Karpas-422 (cell line): ENCODE measurements at regions not wholly inside any gene's neighbourhood (a gene's known extent, or its start where the extent isn't known, plus 50 kb on each side); places are given as distances from the start of the nearest gene placed in this dataset.

Source experiments
- DNase-seq: peaks from one replicate; pipeline ENCODE4 v3.0.0-alpha.2; 2015
- H2AFZ ChIP-seq: fragments of 200-600 bp; sonication (generic); 2 replicates; pipeline ENCODE4 v1.6.1; 2014; ENCODE audit warnings: antibody characterized with exemption, low read length, mixed read lengths
- H3K27ac ChIP-seq: fragments of 200-600 bp; sonication (generic); 2 replicates; pipeline ENCODE4 v1.5.1; 2014; ENCODE audit warnings: mild to moderate bottlenecking, low read length, moderate library complexity
- H3K27me3 ChIP-seq: fragments of 200-600 bp; sonication (generic); 2 replicates; pipeline ENCODE4 v1.6.1; 2014; ENCODE audit warnings: low read length, mixed read lengths
- H3K36me3 ChIP-seq: fragments of 200-600 bp; sonication (generic); 2 replicates; pipeline ENCODE4 v1.6.1; 2014; ENCODE audit warnings: low read length, mixed read lengths; ENCODE audit not compliant: insufficient read depth
- H3K4me1 ChIP-seq: fragments of 200-600 bp; sonication (generic); 2 replicates; pipeline ENCODE4 v1.6.1; 2014; ENCODE audit warnings: mild to moderate bottlenecking, low read length, mixed read lengths
- H3K4me2 ChIP-seq: fragments of 200-600 bp; sonication (generic); 2 replicates; pipeline ENCODE4 v1.6.1; 2014; ENCODE audit warnings: low read length, low read depth, mild to moderate bottlenecking; ENCODE audit not compliant: poor library complexity, severe bottlenecking
- H3K4me3 ChIP-seq: fragments of 200-600 bp; sonication (generic); 2 replicates; pipeline ENCODE4 v1.5.1; 2014; ENCODE audit warnings: mild to moderate bottlenecking, antibody characterized with exemption, low read length, mixed read lengths
- H3K79me2 ChIP-seq: fragments of 200-600 bp; sonication (generic); 2 replicates; pipeline ENCODE4 v1.6.1; 2014; ENCODE audit warnings: mild to moderate bottlenecking, low read length, mixed read lengths
- H3K9ac ChIP-seq: fragments of 200-600 bp; sonication (generic); 2 replicates; pipeline ENCODE4 v1.6.0; 2014; ENCODE audit warnings: low read length
- H3K9me2 ChIP-seq: fragments of 200-600 bp; sonication (generic), shearing (Covaris generic); replicated peaks from 2 replicates; pipeline ENCODE4 v1.6.0; 2014; ENCODE audit warnings: mild to moderate bottlenecking, low read length, moderate library complexity; ENCODE audit not compliant: insufficient read depth
- H3K9me3 ChIP-seq: fragments of 300-700, 200-600 bp; sonication (generic); 2 replicates; pipeline ENCODE4 v1.6.1; 2014; ENCODE audit warnings: low read length, mixed read lengths
- H4K20me1 ChIP-seq: fragments of 200-600 bp; sonication (generic); 2 replicates; pipeline ENCODE4 v1.6.1; 2014; ENCODE audit warnings: mild to moderate bottlenecking, antibody characterized with exemption, low read length, low read depth; ENCODE audit not compliant: insufficient read depth

DNA sequence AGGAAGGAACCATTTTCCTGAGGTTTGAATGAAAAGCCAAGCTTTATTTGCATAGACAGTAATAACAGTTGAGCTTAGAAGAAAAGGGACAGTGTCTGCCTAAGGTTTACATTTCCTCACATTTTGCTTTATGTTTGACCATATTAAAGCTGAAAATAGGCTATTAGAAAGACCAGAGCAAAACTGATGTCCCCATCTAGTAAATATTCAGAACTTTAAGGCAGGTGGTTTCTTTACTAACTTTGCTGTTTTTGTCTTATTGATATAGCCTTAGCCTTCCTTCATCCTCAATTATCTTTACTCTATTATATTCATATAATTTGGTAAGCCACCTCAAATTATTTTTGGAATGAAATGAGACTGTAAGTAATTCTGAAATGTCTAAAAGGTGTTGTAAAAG lies 53.6 kb upstream of the LAPTM5 start:
- Histone ChIP-seq H3K4me1 (peaks cover 42% of the 10 kb centered on the region), H3K27ac (no peak overlapping the region), H3K9me3 (no peaks in the 10 kb centered on the region), H3K9ac (no peak overlapping the region), H3K4me2 (no peak overlapping the region), H4K20me1 (peaks cover 3% of the 10 kb centered on the region; the same call in 1 of the 2 replicates), H3K4me3 (no peak overlapping the region), H3K9me2 (no peaks in the 10 kb centered on the region), H2AFZ (no peak overlapping the region), H3K27me3 (0 out of 2 replicates have a peak, but pooled peaks cover 2% of the 10 kb centered on the region), H3K79me2 (no peaks in the 10 kb centered on the region), H3K36me3 (no peaks in the 10 kb centered on the region)
- no peak for DNase-seq

DNA sequence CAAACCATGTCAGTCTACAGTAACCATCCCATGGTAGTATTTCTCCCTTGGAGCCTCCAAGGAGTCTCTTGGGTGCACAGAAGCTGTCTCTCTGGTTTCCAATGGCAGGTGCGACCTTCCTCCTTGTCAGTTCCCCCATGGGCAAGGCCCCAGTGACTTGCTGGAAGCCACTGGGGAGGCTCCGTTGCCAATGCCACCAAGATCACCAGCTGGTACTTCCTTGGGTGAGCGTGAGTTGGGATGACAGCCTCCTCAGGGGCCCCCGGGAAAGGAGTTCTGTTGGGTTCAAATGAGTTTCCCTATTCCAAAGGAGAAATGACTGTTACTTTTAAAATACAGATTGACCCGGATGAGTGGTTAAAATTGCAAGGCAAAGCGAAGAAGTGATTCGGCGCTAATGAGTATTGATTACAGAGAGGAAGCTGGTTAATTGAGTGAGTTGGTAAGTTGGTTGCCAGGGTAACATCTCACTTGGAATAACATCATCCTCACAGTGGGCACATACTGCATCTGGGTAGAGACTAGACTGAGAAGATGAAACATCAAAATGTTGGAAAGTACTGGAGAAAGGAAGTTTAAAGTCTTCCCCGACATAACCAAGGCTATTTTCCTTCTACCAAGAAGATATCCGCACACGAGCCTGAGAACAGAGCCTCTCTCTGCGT lies 53.0 kb upstream of the LAPTM5 start:
- H3K4me1 ChIP-seq, result peaks cover 45% of the 10 kb centered on the region
- no peak overlapping the region for H3K4me2 ChIP-seq
- peaks cover 3% of the 10 kb centered on the region; the same call in 1 of the 2 replicates for H4K20me1 ChIP-seq
- no peaks in the 10 kb centered on the region for H3K36me3 ChIP-seq
- no peak overlapping the region for H2AFZ ChIP-seq
- no peak overlapping the region for H3K27ac ChIP-seq
- no peak for DNase-seq
- no peak overlapping the region for H3K4me3 ChIP-seq
- H3K9ac ChIP-seq, result no peak overlapping the region
- no peaks in the 10 kb centered on the region for H3K79me2 ChIP-seq
- no peaks in the 10 kb centered on the region for H3K9me2 ChIP-seq
- 0 out of 2 replicates have a peak, but pooled peaks cover 2% of the 10 kb centered on the region for H3K27me3 ChIP-seq
- no peaks in the 10 kb centered on the region for H3K9me3 ChIP-seq

DNA sequence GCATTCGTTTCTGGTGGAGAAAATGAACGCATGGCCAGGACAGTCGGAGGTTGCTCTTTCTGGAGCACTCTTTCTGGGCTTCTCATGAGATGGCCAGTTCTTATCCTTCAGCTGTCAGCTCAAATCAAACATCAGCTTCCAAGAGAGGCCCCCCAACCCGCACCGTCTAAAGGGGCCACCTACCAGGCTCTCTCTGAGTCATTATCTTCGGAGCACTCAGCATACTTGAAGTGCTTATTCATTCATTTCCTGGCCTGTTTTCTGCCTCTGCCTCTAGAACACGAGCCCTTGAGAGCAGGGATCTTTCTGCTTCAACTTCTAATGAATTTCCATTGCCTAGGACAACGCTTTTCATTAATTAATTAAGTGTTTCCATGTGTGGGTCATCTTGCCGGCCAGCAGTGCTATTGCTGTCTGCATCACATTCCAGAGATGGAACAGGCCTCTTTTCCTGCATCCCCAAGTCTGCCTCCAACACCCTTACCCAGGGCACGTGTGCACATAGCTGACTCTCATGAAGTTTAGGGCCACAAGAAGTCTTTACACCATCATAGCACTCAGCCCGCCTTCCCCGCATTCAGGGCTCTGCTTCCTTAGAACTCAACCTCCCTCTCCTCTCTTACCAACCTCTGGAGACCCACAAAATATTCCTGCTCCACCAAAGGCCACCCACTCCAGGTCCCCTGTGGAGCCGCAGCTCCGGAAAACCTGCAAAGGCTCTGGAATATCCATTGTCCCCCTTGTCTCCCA lies 52.1 kb upstream of the LAPTM5 start:
- peaks cover 45% of the 10 kb centered on the region for H3K4me1 ChIP-seq
- DNase-seq, result no peak
- H4K20me1 ChIP-seq, result peaks cover 3% of the 10 kb centered on the region; the same call in 1 of the 2 replicates
- 0 out of 2 replicates have a peak, but pooled peaks cover 2% of the 10 kb centered on the region for H3K27me3 ChIP-seq
- H3K4me2 ChIP-seq, result no peak overlapping the region
- no peaks in the 10 kb centered on the region for H3K9me2 ChIP-seq
- H3K4me3 ChIP-seq, result no peak overlapping the region
- H3K36me3 ChIP-seq, result no peaks in the 10 kb centered on the region
- no peak overlapping the region for H2AFZ ChIP-seq
- no peak overlapping the region for H3K27ac ChIP-seq
- H3K79me2 ChIP-seq, result no peaks in the 10 kb centered on the region
- no peak overlapping the region for H3K9ac ChIP-seq
- H3K9me3 ChIP-seq, result no peaks in the 10 kb centered on the region

DNA sequence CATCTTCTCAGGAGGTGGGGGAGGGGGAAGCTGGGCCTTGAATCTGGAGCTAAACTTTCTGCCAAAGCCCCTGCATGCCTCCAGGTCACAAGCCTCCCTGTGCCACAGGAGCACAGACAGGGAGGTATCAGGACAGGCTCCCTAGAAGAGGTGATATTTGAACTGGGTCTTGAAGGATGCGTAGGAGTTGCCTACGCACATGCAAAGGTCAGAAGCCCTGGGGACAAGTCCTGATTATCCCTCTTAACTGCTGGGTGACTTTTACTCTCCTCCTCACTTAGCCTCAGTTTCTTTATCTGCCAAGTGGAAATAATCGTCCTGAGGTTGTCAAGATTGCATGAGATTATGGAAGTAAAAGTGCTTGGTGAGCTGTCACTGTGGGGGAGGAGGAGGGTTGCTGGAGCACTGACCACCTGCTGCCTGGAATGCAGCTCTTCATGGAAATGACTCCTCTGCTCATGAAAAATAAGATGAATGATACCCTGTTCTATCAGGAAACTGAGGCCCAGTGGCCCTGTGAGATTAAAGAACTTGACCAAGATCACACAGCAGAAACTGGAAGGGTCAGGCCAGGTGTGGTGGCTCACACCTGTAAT lies 50.6 kb upstream of the LAPTM5 start:
- Histone ChIP-seq H3K27ac (no peak overlapping the region), H3K4me3 (no peak overlapping the region), H3K9ac (no peak overlapping the region), H2AFZ (no peak overlapping the region), H3K9me2 (no peaks in the 10 kb centered on the region), H4K20me1 (peaks cover 3% of the 10 kb centered on the region; the same call in 1 of the 2 replicates), H3K79me2 (no peaks in the 10 kb centered on the region), H3K27me3 (no peaks in the 10 kb centered on the region), H3K36me3 (no peaks in the 10 kb centered on the region), H3K9me3 (no peaks in the 10 kb centered on the region), H3K4me2 (no peak overlapping the region), H3K4me1 (peaks cover 35% of the 10 kb centered on the region)
- no peak for DNase-seq

DNA sequence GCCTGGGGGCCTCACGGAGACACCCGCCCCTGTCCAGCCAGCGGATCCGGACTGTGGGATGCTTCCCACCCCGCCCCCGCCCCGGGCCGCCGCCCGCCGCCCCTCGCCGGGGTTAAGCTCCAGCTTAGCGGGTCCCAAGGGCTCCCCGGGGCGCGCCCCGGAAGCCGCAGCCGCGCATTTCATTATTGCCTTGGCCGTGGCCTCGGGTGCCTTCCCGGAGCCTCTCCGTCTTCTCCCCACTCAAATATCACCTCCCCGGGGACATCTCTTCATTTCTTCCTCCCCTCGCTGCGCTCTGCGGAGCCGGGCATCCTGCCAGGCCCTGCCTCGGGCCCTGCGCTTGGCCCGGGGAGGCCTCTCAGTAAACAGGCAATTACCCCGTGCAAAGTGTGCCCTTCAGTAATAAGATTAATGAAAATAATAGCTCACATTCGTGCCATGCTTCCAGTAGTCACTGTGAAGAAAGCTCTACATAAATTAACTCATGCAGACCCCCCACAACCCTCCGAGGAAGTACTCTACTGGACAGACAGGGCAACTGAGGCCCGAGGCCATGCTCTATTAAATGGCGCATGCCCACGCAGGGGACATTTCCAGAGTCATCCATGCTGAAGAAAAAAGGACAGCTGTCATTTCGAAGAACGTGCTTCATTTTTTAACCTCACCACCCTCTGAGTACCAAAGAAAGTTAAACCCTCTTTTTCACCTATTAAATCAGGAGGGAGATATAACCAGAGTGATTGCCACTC lies 49.9 kb upstream of the LAPTM5 start:
- Histone ChIP-seq H3K36me3 (no peaks in the 10 kb centered on the region), H3K27me3 (no peaks in the 10 kb centered on the region), H4K20me1 (peaks cover 3% of the 10 kb centered on the region; the same call in 1 of the 2 replicates), H3K4me1 (peaks cover 35% of the 10 kb centered on the region), H2AFZ (no peak overlapping the region), H3K9ac (no peak overlapping the region), H3K79me2 (no peaks in the 10 kb centered on the region), H3K27ac (no peak overlapping the region), H3K4me3 (no peak overlapping the region), H3K9me3 (no peaks in the 10 kb centered on the region), H3K9me2 (no peaks in the 10 kb centered on the region), H3K4me2 (peak overlapping the region; percentile 46)
- peak; percentile 86 for DNase-seq
